H1 (cell line): ENCODE measurements at regions not wholly inside any gene's neighbourhood (a gene's known extent, or its start where the extent isn't known, plus 50 kb on each side); places are given as distances from the start of the nearest gene placed in this dataset.

Experiments used
- CTCF ChIA-PET: fragments of 300-600 bp; sonication (Branson Sonifier 250); formaldehyde crosslinking; loops from one replicate; lab custom pipeline; 2021; ENCODE audit not compliant: partially characterized antibody; lab: Charles Lee
- POLR2A ChIA-PET: fragments of 300-600 bp; sonication (Branson Sonifier 250); formaldehyde crosslinking; loops from one replicate; lab custom pipeline; 2021; ENCODE audit warnings: inconsistent platforms; ENCODE audit not compliant: partially characterized antibody; lab: Charles Lee
- DNase-seq, 2 experiments: peaks; one replicate each; pipeline versions ENCODE4 v3.0.0 to v3.0.0-alpha.2; 2010 to 2022; ENCODE audit warnings: low spot score in 2 of 2, low read depth in 1 of 2, mixed read lengths in 1 of 2
- FAIRE-seq: peaks from 2 replicates; lab custom pipeline; 2011; peaks lifted over from hg19 to GRCh38; lab: Jason Lieb, UNC
- H2AFZ ChIP-seq: 2 replicates; pipeline ENCODE4 v1.8.1; 2012; ENCODE audit warnings: low read length, inconsistent platforms
- H2AK5ac ChIP-seq: 2 replicates; pipeline ENCODE4 v1.6.1; 2013; ENCODE audit warnings: low read depth, low read length
- H2BK120ac ChIP-seq: replicated peaks from 2 replicates; pipeline ENCODE3; 2013; ENCODE audit warnings: low read depth, low read length, inconsistent platforms
- H2BK12ac ChIP-seq: 2 replicates; pipeline ENCODE4 v1.6.1; 2013; ENCODE audit warnings: low read depth, low read length
- H2BK15ac ChIP-seq: 2 replicates; pipeline ENCODE4 v1.6.1; 2013; ENCODE audit warnings: low read length
- H2BK20ac ChIP-seq: 2 replicates; pipeline ENCODE4 v1.6.1; 2013; ENCODE audit warnings: low read length
- H2BK5ac ChIP-seq: 2 replicates; pipeline ENCODE4 v1.6.1; 2013; ENCODE audit warnings: low read depth, low read length
- H3K14ac ChIP-seq: 2 replicates; pipeline ENCODE4 v1.6.1; 2013; ENCODE audit warnings: inconsistent platforms; ENCODE audit not compliant: insufficient read length
- H3K18ac ChIP-seq: 2 replicates; pipeline ENCODE4 v1.6.1; 2013; ENCODE audit warnings: low read length; ENCODE audit errors: extremely low read depth
- H3K23ac ChIP-seq: 2 replicates; pipeline ENCODE4 v1.6.1; 2013; ENCODE audit warnings: inconsistent platforms; ENCODE audit not compliant: insufficient read length
- H3K23me2 ChIP-seq: 2 replicates; pipeline ENCODE4 v1.6.1; 2013; ENCODE audit warnings: low read depth, low read length
- H3K27ac ChIP-seq: 2 replicates; pipeline ENCODE4 v1.6.1; 2011; ENCODE audit warnings: low read depth, low read length, inconsistent platforms
- H3K27me3 ChIP-seq, 4 experiments: replicated peaks in 1 of 4; 1 replicate in 1 of 4; 2 replicates in 3 of 4; pipeline versions ENCODE4 v1.6.1 to v1.8.1; 2011 to 2013; ENCODE audit warnings: low read length in 3 of 4, mild to moderate bottlenecking in 3 of 4, inconsistent platforms in 2 of 4, mixed read lengths in 2 of 4, moderate library complexity in 1 of 4; ENCODE audit not compliant: control insufficient read depth in 3 of 4, insufficient read depth in 3 of 4; ENCODE audit errors: extremely low read depth in 1 of 4
- H3K36me3 ChIP-seq, 4 experiments: 2 replicates each; pipeline versions ENCODE4 v1.6.1 to v1.8.1; 2011 to 2013; ENCODE audit warnings: mild to moderate bottlenecking in 4 of 4, low read length in 3 of 4, moderate library complexity in 2 of 4, control low read depth in 1 of 4, inconsistent platforms in 1 of 4; ENCODE audit not compliant: insufficient read depth in 4 of 4, control insufficient read depth in 2 of 4
- H3K4ac ChIP-seq: replicated peaks from 2 replicates; pipeline ENCODE3; 2013; ENCODE audit warnings: low read length, low read depth, mixed read lengths, inconsistent platforms; ENCODE audit not compliant: insufficient read length
- H3K4me1 ChIP-seq, 4 experiments: replicated peaks in 1 of 4; 1 replicate in 1 of 4; 2 replicates in 3 of 4; pipeline versions ENCODE4 v1.6.1 to v1.8.1; 2011 to 2013; ENCODE audit warnings: low read length in 3 of 4, inconsistent platforms in 2 of 4, mixed read lengths in 1 of 4; ENCODE audit not compliant: insufficient read depth in 4 of 4, control insufficient read depth in 3 of 4
- H3K4me2 ChIP-seq, 2 experiments: 2 replicates each; pipeline versions ENCODE4 v1.6.1 to v1.8.1; 2011 to 2013; ENCODE audit warnings: low read depth in 2 of 2, low read length in 2 of 2, control low read depth in 1 of 2, inconsistent platforms in 1 of 2, mild to moderate bottlenecking in 1 of 2; ENCODE audit not compliant: insufficient read depth in 1 of 2
- H3K4me3 ChIP-seq, 4 experiments: fragments of 200-600, 300-600 bp in 1 of 4; sonication (generic), shearing (Covaris generic), sonication (Bioruptor Twin) in 1 of 4; 2 replicates each; pipeline versions ENCODE4 v1.5.1 to v1.8.1; 2011 to 2016; ENCODE audit warnings: low read length in 4 of 4, low read depth in 3 of 4, control low read depth in 2 of 4, inconsistent platforms in 2 of 4, mild to moderate bottlenecking in 2 of 4, mixed read lengths in 1 of 4, moderate library complexity in 1 of 4; ENCODE audit not compliant: insufficient read depth in 2 of 4; ENCODE audit errors: extremely low read depth in 1 of 4
- H3K56ac ChIP-seq: replicated peaks from 2 replicates; pipeline ENCODE3; 2013; ENCODE audit warnings: low read depth, mild to moderate bottlenecking, mixed read lengths, low read length, inconsistent platforms; ENCODE audit not compliant: insufficient read length
- H3K79me1 ChIP-seq: 2 replicates; pipeline ENCODE4 v1.6.1; 2013; ENCODE audit warnings: low read depth, low read length, control low read depth
- H3K79me2 ChIP-seq, 2 experiments: 2 replicates each; pipeline versions ENCODE4 v1.6.1 to v1.8.1; 2012 to 2013; ENCODE audit warnings: low read length in 2 of 2, mild to moderate bottlenecking in 2 of 2, inconsistent platforms in 1 of 2; ENCODE audit not compliant: insufficient read depth in 2 of 2, control insufficient read depth in 1 of 2
- H3K9ac ChIP-seq, 4 experiments: replicated peaks in 1 of 4; 1 replicate in 1 of 4; 2 replicates in 3 of 4; pipeline versions ENCODE4 v1.6.1 to v1.8.1; 2011 to 2013; ENCODE audit warnings: low read depth in 3 of 4, low read length in 3 of 4, control low read depth in 2 of 4, mild to moderate bottlenecking in 2 of 4, moderate library complexity in 2 of 4, inconsistent platforms in 1 of 4; ENCODE audit errors: extremely low read depth in 1 of 4
- H3K9me3 ChIP-seq, 2 experiments: 2 replicates each; pipeline versions ENCODE4 v1.6.1 to v1.8.1; 2012 to 2013; ENCODE audit warnings: mild to moderate bottlenecking in 2 of 2, moderate library complexity in 2 of 2, control low read depth in 1 of 2, inconsistent platforms in 1 of 2, low read depth in 1 of 2, low read length in 1 of 2, mixed read lengths in 1 of 2; ENCODE audit not compliant: insufficient read depth in 2 of 2
- H4K20me1 ChIP-seq, 2 experiments: replicated peaks in 1 of 2; 2 replicates each; pipeline versions ENCODE3 to v1.8.1; 2011 to 2013; ENCODE audit warnings: inconsistent platforms in 2 of 2, low read length in 2 of 2, mild to moderate bottlenecking in 1 of 2; ENCODE audit not compliant: insufficient read depth in 2 of 2, control insufficient read depth in 1 of 2
- H4K5ac ChIP-seq: 2 replicates; pipeline ENCODE4 v1.6.1; 2013; ENCODE audit warnings: low read length, low read depth, mixed read lengths, inconsistent platforms; ENCODE audit not compliant: insufficient read length
- H4K8ac ChIP-seq: 2 replicates; pipeline ENCODE4 v1.8.0; 2013; ENCODE audit warnings: mild to moderate bottlenecking, moderate library complexity, low read length, inconsistent platforms; ENCODE audit not compliant: insufficient read depth; ENCODE audit errors: extremely low read depth
- H4K91ac ChIP-seq: replicated peaks from 2 replicates; pipeline ENCODE3; 2013; ENCODE audit warnings: low read length, mixed read lengths, inconsistent platforms; ENCODE audit not compliant: insufficient read length
- HDAC2 ChIP-seq, 2 experiments: fragments of 300-600 bp in 1 of 2; sonication (generic) in 1 of 2; IDR thresholded peaks; 2 replicates each; pipeline ENCODE4 v1.6.1; 2011 to 2012; ENCODE audit warnings: low read depth in 2 of 2, low read length in 2 of 2, mild to moderate bottlenecking in 2 of 2, moderate library complexity in 2 of 2, borderline replicate concordance in 1 of 2, inconsistent platforms in 1 of 2
- KDM5A ChIP-seq: fragments of 200-600 bp; IDR thresholded peaks from 2 replicates; pipeline ENCODE4 v1.7.1; 2012; ENCODE audit warnings: mild to moderate bottlenecking, low read length, inconsistent platforms, mixed read lengths
- WGBS, 2 experiments: shearing (Covaris generic) in 1 of 2; methylation state at CpG; one replicate each; pipeline versions ENCODE4 v1.1.6 to v1.1.7; 2013 to 2015; ENCODE audit warnings: low lambda C conversion rate in 2 of 2, mixed read lengths in 2 of 2, inconsistent platforms in 1 of 2, low coverage in 1 of 2, missing lambda C conversion rate in 1 of 2; ENCODE audit not compliant: insufficient replicate concordance in 2 of 2, insufficient coverage in 1 of 2, insufficient read length in 1 of 2; ENCODE audit errors: extremely low coverage in 1 of 2, missing lambda C conversion rate in 1 of 2; 5-methylcytosine and 5-hydroxymethylcytosine counted together
- TF ChIP-seq, protein P1 (sequence below): IDR thresholded peaks from 2 replicates; pipeline ENCODE4 v1.6.1; 2011; ENCODE audit warnings: low read length, improper control_type of control experiment
- TF ChIP-seq, protein P2 (sequence below): IDR thresholded peaks from 2 replicates; pipeline ENCODE4 v1.6.1; 2012; ENCODE audit warnings: low read length, inconsistent platforms

DNA sequence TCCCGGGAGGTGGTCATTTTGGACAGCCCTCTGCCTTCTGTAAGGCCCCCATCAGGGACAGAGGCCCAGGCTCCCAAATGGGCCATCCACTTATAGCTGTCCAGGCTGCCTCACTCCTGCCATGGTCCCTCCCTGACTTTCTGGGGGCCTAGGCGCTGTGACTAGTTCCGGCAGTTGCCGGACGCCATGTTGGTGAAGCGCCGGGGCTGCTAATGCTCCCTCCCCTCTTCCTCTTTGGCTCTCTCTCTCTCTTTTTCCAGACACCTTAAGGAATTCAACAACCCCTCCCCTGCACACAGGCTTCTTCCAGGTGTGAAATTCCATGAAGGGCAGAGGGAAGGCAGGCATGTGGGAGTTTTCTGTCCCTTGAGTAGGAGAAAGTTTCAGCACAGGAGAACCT lies 445.6 kb downstream of the SOX6 start:
- no peaks in the 10 kb centered on the region for H3K9me3 ChIP-seq
- H3K4me3 ChIP-seq, result no peak overlapping the region
- H3K4me2 ChIP-seq, result no peak overlapping the region
- ChIA-PET POLR2A (no interaction called here), CTCF (no interaction called here)
- no peak overlapping the region for H4K91ac ChIP-seq
- no peaks in the 10 kb centered on the region; a peak in 1 of 7 replicates for H3K27me3 ChIP-seq
- no peak overlapping the region for H3K4ac ChIP-seq
- no peak overlapping the region for H2AK5ac ChIP-seq
- H2BK15ac ChIP-seq, result no peak overlapping the region
- TF ChIP-seq HDAC2 (IDR thresholded peaks at IDR 0.05; ENCODE audit: borderline replicate concordance in 1 of 2, low read depth in 2 of 2, low read length in 2 of 2) (no peak), KDM5A (no peak)
- TF ChIP-seq, protein P1, sequence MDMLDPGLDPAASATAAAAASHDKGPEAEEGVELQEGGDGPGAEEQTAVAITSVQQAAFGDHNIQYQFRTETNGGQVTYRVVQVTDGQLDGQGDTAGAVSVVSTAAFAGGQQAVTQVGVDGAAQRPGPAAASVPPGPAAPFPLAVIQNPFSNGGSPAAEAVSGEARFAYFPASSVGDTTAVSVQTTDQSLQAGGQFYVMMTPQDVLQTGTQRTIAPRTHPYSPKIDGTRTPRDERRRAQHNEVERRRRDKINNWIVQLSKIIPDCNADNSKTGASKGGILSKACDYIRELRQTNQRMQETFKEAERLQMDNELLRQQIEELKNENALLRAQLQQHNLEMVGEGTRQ, result no peak
- TF ChIP-seq, protein P2, sequence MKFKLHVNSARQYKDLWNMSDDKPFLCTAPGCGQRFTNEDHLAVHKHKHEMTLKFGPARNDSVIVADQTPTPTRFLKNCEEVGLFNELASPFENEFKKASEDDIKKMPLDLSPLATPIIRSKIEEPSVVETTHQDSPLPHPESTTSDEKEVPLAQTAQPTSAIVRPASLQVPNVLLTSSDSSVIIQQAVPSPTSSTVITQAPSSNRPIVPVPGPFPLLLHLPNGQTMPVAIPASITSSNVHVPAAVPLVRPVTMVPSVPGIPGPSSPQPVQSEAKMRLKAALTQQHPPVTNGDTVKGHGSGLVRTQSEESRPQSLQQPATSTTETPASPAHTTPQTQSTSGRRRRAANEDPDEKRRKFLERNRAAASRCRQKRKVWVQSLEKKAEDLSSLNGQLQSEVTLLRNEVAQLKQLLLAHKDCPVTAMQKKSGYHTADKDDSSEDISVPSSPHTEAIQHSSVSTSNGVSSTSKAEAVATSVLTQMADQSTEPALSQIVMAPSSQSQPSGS, result no peak
- H3K79me2 ChIP-seq, result no peaks in the 10 kb centered on the region
- no peak for FAIRE-seq
- no peak overlapping the region for H4K8ac ChIP-seq
- no peak overlapping the region for H3K18ac ChIP-seq
- no peak overlapping the region for H4K5ac ChIP-seq
- H3K27ac ChIP-seq, result no peak overlapping the region
- no peak overlapping the region for H3K9ac ChIP-seq
- no peaks in the 10 kb centered on the region for H3K79me1 ChIP-seq
- no peak overlapping the region for H2BK5ac ChIP-seq
- no peak for DNase-seq
- H3K56ac ChIP-seq, result no peak overlapping the region
- no peak overlapping the region for H2BK12ac ChIP-seq
- H3K23me2 ChIP-seq, result peaks cover 11% of the 10 kb centered on the region; the same call in 1 of the 2 replicates
- 92% methylated on average over 5 of the region's 7 CpGs; no CpG with 5 or more reads in 1 of the 2 experiments for WGBS, 2 experiments
- H2AFZ ChIP-seq, result no peak overlapping the region
- no peaks in the 10 kb centered on the region; a peak in 1 of 7 replicates for H3K4me1 ChIP-seq
- H3K23ac ChIP-seq, result no peak overlapping the region
- H3K36me3 ChIP-seq, result no peaks in the 10 kb centered on the region
- no peak overlapping the region for H2BK20ac ChIP-seq
- H2BK120ac ChIP-seq, result no peak overlapping the region
- H4K20me1 ChIP-seq, result peaks cover 0 to 9% of the 10 kb centered on the region in 2 experiments
- no peak overlapping the region for H3K14ac ChIP-seq
